Adrenal gland (tissue), 9 donors: ENCODE measurements at regions not wholly inside any gene's neighbourhood (a gene's known extent, or its start where the extent isn't known, plus 50 kb on each side); places are given as distances from the start of the nearest gene placed in this dataset.
"Not testable (repeated sequence)": the region's sequence is repeated elsewhere in the genome, so short reads cannot be mapped to it uniquely, and the experiment has no call there.

Source experiments
- DNase-seq, 7 donors: peaks; one replicate each; pipeline ENCODE4 v3.0.0-alpha.2; 2019 to 2020
- H3K27ac ChIP-seq, 5 donors: fragments of 200-600 bp; sonication (generic) in 4 of 5; 1 replicate in 3 of 5; 2 replicates in 2 of 5; pipeline versions ENCODE4 v1.5.1 to v1.8.0; 2016 to 2020; ENCODE audit warnings: mild to moderate bottlenecking in 1 of 5
- H3K27me3 ChIP-seq: fragments of 200-600 bp; 2 replicates; pipeline ENCODE4 v1.8.0; 2021
- H3K36me3 ChIP-seq, 2 donors: fragments of 200-600 bp; replicated peaks in 1 of 2; 1 replicate in 1 of 2; 2 replicates in 1 of 2; pipeline versions ENCODE4 v1.5.1 to v1.8.0; 2018 to 2022
- H3K4me1 ChIP-seq, 2 donors: fragments of 200-600 bp; replicated peaks in 1 of 2; 1 replicate in 1 of 2; 2 replicates in 1 of 2; pipeline versions ENCODE4 v1.5.1 to v1.8.0; 2018 to 2021
- H3K4me3 ChIP-seq, 4 donors: fragments of 200-600 bp; sonication (generic) in 3 of 4; one replicate each; pipeline ENCODE4 v1.5.1; 2016 to 2018
- H3K9me3 ChIP-seq, 3 donors: fragments of 200-600 bp; sonication (generic) in 1 of 3; replicated peaks in 1 of 3; 1 replicate in 2 of 3; 2 replicates in 1 of 3; pipeline versions ENCODE4 v1.5.1 to v1.8.0; 2016 to 2021
- CTCF ChIP-seq, 6 experiments: fragments of 450-650 bp in 4 of 6; fragments of 200-600 bp in 2 of 6; sonication (generic) in 1 of 6; IDR thresholded peaks; 1 replicate in 5 of 6; 2 replicates in 1 of 6; pipeline versions ENCODE4 v1.5.1 to v1.8.0; 2016 to 2021; ENCODE audit warnings: antibody characterized with exemption in 6 of 6, mild to moderate bottlenecking in 2 of 6, moderate library complexity in 1 of 6
- POLR2A ChIP-seq, 2 donors: fragments of 450-650 bp; IDR thresholded peaks; one replicate each; pipeline ENCODE4 v1.6.1; 2017; ENCODE audit warnings: antibody characterized with exemption in 2 of 2, mild to moderate bottlenecking in 2 of 2, moderate library complexity in 1 of 2
- WGBS, 4 donors: extraction: QIAGEN DNeasy Blood & Tissue Kit in 2 of 4; methylation state at CpG; one replicate each; pipeline versions ENCODE4 v1.1.5 to v1.1.7; 2013 to 2017; 5-methylcytosine and 5-hydroxymethylcytosine counted together
- intact Hi-C, 2 donors: fragments of 100-400 bp; cut with DNase I; formaldehyde crosslinking; loops; one replicate each; pipeline versions ENCODE4 v1.14.1 to v1.15.0; 2022 to 2023
- donor health status: healthy with polysubstance abuse.
- donor health status: Bipolar disorder and iron deficiency.
- donor health status: DM: yes; HTN: yes; CAD: no.
- donor health status: DM: no; HTN: no; CAD: no.
- donor health status: DM: no; HTN: no; CAD: no.

- intact Hi-C loops, H3K27me3 ChIP-seq, H3K4me3 ChIP-seq, H3K4me1 ChIP-seq, H3K36me3 ChIP-seq, H3K27ac ChIP-seq, DNase-seq, H3K9me3 ChIP-seq: not testable (repeated sequence)
- 74 to 79% (median 76%) methylated on average over 13 of the region's 13 CpGs for WGBS, 4 donors
Measured at GRCh38 chr4:8952109-8952508, 80.5 kb upstream of the HMX1 start.

- H3K27me3 ChIP-seq, H3K4me3 ChIP-seq, H3K4me1 ChIP-seq, H3K9me3 ChIP-seq, intact Hi-C loops, H3K36me3 ChIP-seq, H3K27ac ChIP-seq, DNase-seq: not testable (repeated sequence)
- 71 to 83% (median 76%) methylated on average over 6 of the region's 6 CpGs for WGBS, 4 donors
Measured at GRCh38 chr4:8945506-8945905, 73.9 kb upstream of the HMX1 start.

DNA sequence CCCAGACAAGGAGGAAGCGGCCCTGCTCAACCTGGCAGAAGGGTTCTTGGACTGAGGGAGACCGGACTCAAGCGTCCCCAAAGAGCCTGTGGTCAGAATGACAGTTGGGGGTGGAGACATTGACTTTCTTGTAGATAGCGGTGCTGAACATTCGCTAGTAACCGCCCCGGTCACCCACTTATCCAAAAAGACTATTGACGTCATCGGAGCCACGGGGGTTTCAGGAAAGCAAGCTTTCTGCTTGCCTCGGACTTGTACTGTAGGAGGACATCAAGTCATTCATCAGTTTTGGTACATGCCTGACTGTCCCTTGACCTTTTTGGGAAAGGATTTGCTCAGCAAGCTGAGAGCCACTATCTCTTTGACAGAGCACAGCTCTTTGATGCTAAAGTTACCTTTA, 71.7 kb upstream of the HMX1 start:
- H3K27ac ChIP-seq, intact Hi-C loops, H3K9me3 ChIP-seq, H3K36me3 ChIP-seq, H3K4me1 ChIP-seq, H3K4me3 ChIP-seq, DNase-seq, H3K27me3 ChIP-seq: not testable (repeated sequence)
- WGBS, 4 donors = 80 to 84% (median 81%) methylated on average over 9 to 11 of the region's 11 CpGs

GRCh38 chr4:8942088-8942487, 70.4 kb upstream of the HMX1 start:
- intact Hi-C loops, H3K27ac ChIP-seq, H3K36me3 ChIP-seq, H3K4me1 ChIP-seq, H3K9me3 ChIP-seq, H3K27me3 ChIP-seq, DNase-seq, H3K4me3 ChIP-seq: not testable (repeated sequence)
- 85 to 90% (median 87%) methylated on average over 11 of the region's 11 CpGs for WGBS, 4 donors

DNA sequence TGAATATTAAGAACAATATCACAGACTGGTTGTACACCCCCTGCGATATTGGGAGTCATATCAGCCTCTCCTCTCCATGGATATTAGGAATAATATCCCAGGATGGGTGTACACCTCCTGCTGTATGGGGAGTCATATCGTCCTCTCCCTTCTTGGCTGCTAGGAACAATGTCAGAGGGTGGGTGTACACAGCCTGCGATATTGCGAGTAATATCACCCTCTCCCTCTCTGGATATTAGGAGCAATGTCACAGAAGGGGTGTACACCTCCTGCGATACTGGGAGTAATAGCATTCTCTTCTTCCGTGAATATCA, 69.8 kb upstream of the HMX1 start:
- DNase-seq, H3K4me3 ChIP-seq, intact Hi-C loops, H3K4me1 ChIP-seq, H3K36me3 ChIP-seq, H3K9me3 ChIP-seq, H3K27ac ChIP-seq, H3K27me3 ChIP-seq: not testable (repeated sequence)
- 75 to 78% (median 77%) methylated on average over 6 of the region's 6 CpGs for WGBS, 4 donors

DNA sequence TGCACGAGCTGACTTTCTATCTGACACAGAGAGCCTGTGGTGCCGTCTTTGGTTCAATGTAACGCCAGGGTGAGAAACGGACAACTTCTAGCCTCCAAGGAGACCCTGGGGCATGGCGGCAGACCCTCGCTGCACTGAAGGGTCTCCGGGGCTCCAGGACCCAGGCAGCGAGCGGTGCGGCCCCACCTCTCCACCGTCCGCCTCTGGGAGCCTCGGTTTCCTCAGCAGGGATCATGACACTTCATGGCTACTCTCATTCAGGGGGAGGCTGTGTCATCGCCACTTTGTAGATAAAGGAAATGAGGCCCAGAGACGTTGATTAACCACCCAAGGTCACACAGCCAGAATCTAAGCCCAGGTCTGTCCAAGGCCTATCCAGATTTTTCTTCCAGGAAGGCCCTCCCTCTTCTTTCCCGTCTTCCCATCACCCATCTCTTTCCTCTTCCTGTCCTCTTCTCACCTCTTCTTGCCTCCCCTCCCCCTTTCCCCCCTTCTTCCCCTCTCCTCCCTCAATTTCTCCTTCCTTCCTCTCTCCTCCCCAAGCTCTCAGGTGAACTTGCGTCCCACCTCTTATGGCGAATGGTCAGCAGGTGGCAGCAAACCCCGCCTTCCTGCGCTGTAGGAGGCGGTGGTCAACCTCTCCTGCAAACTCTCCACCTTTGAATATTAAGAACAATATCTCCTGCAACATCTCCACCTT, 69.3 kb upstream of the HMX1 start:
- DNase-seq = no peak
- H3K9me3 ChIP-seq = no peaks in the 10 kb centered on the region
- WGBS, 4 donors = 49 to 67% (median 64%) methylated on average over 11 to 21 of the region's 21 CpGs
- no peaks in the 10 kb centered on the region for H3K27me3 ChIP-seq
- no peak for TF ChIP-seq CTCF (IDR thresholded peaks at IDR 0.05)
- no peak for TF ChIP-seq POLR2A (IDR thresholded peaks at IDR 0.05)
- no peaks in the 10 kb centered on the region for H3K36me3 ChIP-seq
- intact Hi-C loops = no loop called here
- no peak overlapping the region for H3K27ac ChIP-seq
- no peaks in the 10 kb centered on the region for H3K4me1 ChIP-seq
- no peak overlapping the region for H3K4me3 ChIP-seq
